Renal pelvis (tissue), 1 donor: ENCODE measurements at regions not wholly inside any gene's neighbourhood (a gene's known extent, or its start where the extent isn't known, plus 50 kb on each side); places are given as distances from the start of the nearest gene placed in this dataset.
"Not testable (repeated sequence)": the region's sequence is repeated elsewhere in the genome, so short reads cannot be mapped to it uniquely, and the experiment has no call there.

ENCODE experiments used
- DNase-seq: peaks from one replicate; pipeline ENCODE4 v3.0.0-alpha.2; 2013

- not testable (repeated sequence) for DNase-seq
These were observed 277.8 kb upstream of the ARHGAP42 start for GRCh38 chr11:100409267-100409666.

GRCh38 chr11:100419518-100419917 lies 267.6 kb upstream of the ARHGAP42 start:
- no peak for DNase-seq

- no peak for DNase-seq
These were observed 252.1 kb upstream of the ARHGAP42 start for GRCh38 chr11:100434821-100435641.

- no peak for DNase-seq
These were observed 248.7 kb upstream of the ARHGAP42 start for GRCh38 chr11:100438376-100438775.

- no peak for DNase-seq
These were observed 246.0 kb upstream of the ARHGAP42 start for GRCh38 chr11:100441086-100441485.

GRCh38 chr11:100442017-100442416 lies 245.1 kb upstream of the ARHGAP42 start:
- DNase-seq: no peak

- DNase-seq: no peak
These were observed 241.8 kb upstream of the ARHGAP42 start for GRCh38 chr11:100445231-100445735.

- DNase-seq: not testable (repeated sequence)
These were observed 235.2 kb upstream of the ARHGAP42 start for GRCh38 chr11:100451801-100452460.

- DNase-seq: peak; percentile 77
These were observed 227.3 kb upstream of the ARHGAP42 start for GRCh38 chr11:100459811-100460210.

- no peak for DNase-seq
These were observed 226.7 kb upstream of the ARHGAP42 start for GRCh38 chr11:100460426-100460825.

GRCh38 chr11:100467821-100468508 lies 219.1 kb upstream of the ARHGAP42 start:
- DNase-seq: no peak

- DNase-seq: no peak
These were observed 217.3 kb upstream of the ARHGAP42 start for GRCh38 chr11:100469835-100470234.

GRCh38 chr11:100472727-100473389 lies 214.2 kb upstream of the ARHGAP42 start:
- no peak for DNase-seq

GRCh38 chr11:100473390-100473740 lies 213.7 kb upstream of the ARHGAP42 start:
- DNase-seq: no peak

- no peak for DNase-seq
These were observed 202.1 kb upstream of the ARHGAP42 start for GRCh38 chr11:100484948-100485347.

- DNase-seq: no peak
These were observed 188.3 kb upstream of the ARHGAP42 start for GRCh38 chr11:100498780-100499179.

- DNase-seq: no peak
These were observed 185.6 kb upstream of the ARHGAP42 start for GRCh38 chr11:100501450-100501849.

- no peak for DNase-seq
These were observed 174.6 kb upstream of the ARHGAP42 start for GRCh38 chr11:100512475-100512874.

GRCh38 chr11:100515087-100515486 lies 172.0 kb upstream of the ARHGAP42 start:
- peak; percentile 5 for DNase-seq

GRCh38 chr11:100525197-100525596 lies 161.9 kb upstream of the ARHGAP42 start:
- DNase-seq: no peak

- no peak for DNase-seq
These were observed 161.5 kb upstream of the ARHGAP42 start for GRCh38 chr11:100525635-100526034.

GRCh38 chr11:100528872-100529416 lies 158.1 kb upstream of the ARHGAP42 start:
- no peak for DNase-seq
